OCI-LY7 (cell line): ENCODE measurements at regions not wholly inside any gene's neighbourhood (a gene's known extent, or its start where the extent isn't known, plus 50 kb on each side); places are given as distances from the start of the nearest gene placed in this dataset.

Experiments used
- BruUV-seq: library from RNA; stranded (reverse); fragments of 400-500 nt; replicated peaks from 2 replicates; lab custom pipeline; 2021; lab: Mats Ljungman, UMichigan
- CTCF ChIA-PET: fragments of 300-600 bp; sonication (Branson Sonifier 250); formaldehyde crosslinking; loops from one replicate; lab custom pipeline; 2022; ENCODE audit warnings: antibody characterized with exemption; ENCODE audit not compliant: unreplicated experiment; lab: Charles Lee
- POLR2A ChIA-PET: fragments of 300-600 bp; sonication (Branson Sonifier 250); formaldehyde crosslinking; loops from one replicate; lab custom pipeline; 2022; ENCODE audit warnings: antibody characterized with exemption; lab: Charles Lee
- DNase-seq: peaks from one replicate; pipeline ENCODE4 v3.0.0-alpha.2; 2015; ENCODE audit warnings: low spot score
- H2AFZ ChIP-seq: fragments of 200-600 bp; sonication (generic), shearing (Covaris generic); 2 replicates; pipeline ENCODE4 v1.6.1; 2014; ENCODE audit warnings: mild to moderate bottlenecking, antibody characterized with exemption, low read length, moderate library complexity
- H3K27ac ChIP-seq: fragments of 200-600 bp; sonication (generic); 2 replicates; pipeline ENCODE4 v1.5.1; 2014; ENCODE audit warnings: mixed run types, low read depth, mild to moderate bottlenecking, moderate library complexity, low read length, inconsistent platforms; ENCODE audit not compliant: poor library complexity, severe bottlenecking
- H3K36me3 ChIP-seq: fragments of 200-600 bp; sonication (generic); 2 replicates; pipeline ENCODE4 v1.6.1; 2014; ENCODE audit warnings: mild to moderate bottlenecking, antibody characterized with exemption, low read length, moderate library complexity, mixed read lengths; ENCODE audit not compliant: insufficient read depth
- H3K4me1 ChIP-seq: fragments of 200-600 bp; sonication (generic); 2 replicates; pipeline ENCODE4 v1.5.1; 2014; ENCODE audit warnings: mild to moderate bottlenecking, low read length; ENCODE audit not compliant: insufficient read depth, poor library complexity, severe bottlenecking
- H3K4me2 ChIP-seq: fragments of 200-600 bp; sonication (generic); 2 replicates; pipeline ENCODE4 v1.6.1; 2014; ENCODE audit warnings: mild to moderate bottlenecking, low read length
- H3K4me3 ChIP-seq: fragments of 200-600 bp; sonication (generic); 2 replicates; pipeline ENCODE4 v1.5.1; 2014; ENCODE audit warnings: mild to moderate bottlenecking, low read depth, low read length; ENCODE audit not compliant: poor library complexity, severe bottlenecking
- H3K79me2 ChIP-seq: fragments of 200-600 bp; sonication (generic); 2 replicates; pipeline ENCODE4 v1.6.1; 2016; ENCODE audit warnings: low read depth, mild to moderate bottlenecking, low read length, moderate library complexity, mixed read lengths; ENCODE audit not compliant: insufficient read depth
- H3K9me2 ChIP-seq: fragments of 200-600 bp; sonication (generic); 2 replicates; pipeline ENCODE4 v1.6.1; 2016; ENCODE audit warnings: mild to moderate bottlenecking, low read length, mixed read lengths; ENCODE audit not compliant: insufficient read depth
- H3K9me3 ChIP-seq: fragments of 200-600 bp; sonication (generic); 2 replicates; pipeline ENCODE4 v1.6.1; 2014; ENCODE audit warnings: mild to moderate bottlenecking, mixed run types, low read length, mixed read lengths
- H4K20me1 ChIP-seq: fragments of 200-600 bp; sonication (generic); 2 replicates; pipeline ENCODE4 v1.6.1; 2014; ENCODE audit warnings: mild to moderate bottlenecking, antibody characterized with exemption, low read length, moderate library complexity, mixed read lengths; ENCODE audit not compliant: insufficient read depth
- EZH2phosphoT487 ChIP-seq: fragments of 200-600 bp; sonication (generic); IDR thresholded peaks from 2 replicates; pipeline ENCODE4 v1.6.1; 2018; ENCODE audit warnings: low read depth, borderline replicate concordance, mild to moderate bottlenecking, mixed run types, antibody characterized with exemption, low read length, moderate library complexity, mixed read lengths
- intact Hi-C: fragments of 100-400 bp; cut with micrococcal nuclease; formaldehyde crosslinking; loops from one replicate; pipeline ENCODE4 v1.10.0; 2022; ENCODE audit not compliant: unreplicated experiment
- TF ChIP-seq, protein P1 (sequence below): fragments of 200-600 bp; sonication (generic); conservative IDR thresholded peaks from 2 replicates; pipeline ENCODE4 v1.5.1; 2014; ENCODE audit warnings: mild to moderate bottlenecking, antibody characterized with exemption, low read length, moderate library complexity, mixed read lengths

DNA sequence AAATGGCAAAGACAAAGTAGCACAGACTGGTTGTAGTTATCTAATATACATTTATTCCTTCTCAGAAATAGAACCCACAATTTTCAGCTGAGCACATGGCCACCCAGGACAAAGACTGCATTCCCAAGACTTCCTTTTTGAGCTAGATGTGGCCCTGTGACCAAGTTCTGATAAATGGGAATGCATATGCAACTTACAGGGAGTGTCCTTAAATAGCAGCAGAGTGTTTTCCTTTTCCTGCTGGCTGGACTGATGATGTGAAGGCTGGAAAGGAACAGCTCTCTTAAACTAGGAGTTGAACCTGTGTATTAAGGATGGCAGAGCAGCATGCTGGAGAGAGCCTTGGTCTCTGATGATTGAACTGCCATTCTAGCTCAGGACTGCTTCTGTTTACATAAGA lies 74.7 kb upstream of the TNPO1 start:
- H3K27ac ChIP-seq, result no peak overlapping the region
- H3K9me2 ChIP-seq, result no peaks in the 10 kb centered on the region
- no peaks in the 10 kb centered on the region for H3K9me3 ChIP-seq
- POLR2A ChIA-PET, result interaction anchor here (0.6 kb wide), 1 partner anchor 36 kb away, joined by 3 read pairs; no protein-coding TSS in a partner anchor
- no peaks in the 10 kb centered on the region for H3K4me1 ChIP-seq
- no peak overlapping the region for H2AFZ ChIP-seq
- CTCF ChIA-PET, result no interaction called here
- intact Hi-C loops, result no loop called here
- TF ChIP-seq, protein P1, sequence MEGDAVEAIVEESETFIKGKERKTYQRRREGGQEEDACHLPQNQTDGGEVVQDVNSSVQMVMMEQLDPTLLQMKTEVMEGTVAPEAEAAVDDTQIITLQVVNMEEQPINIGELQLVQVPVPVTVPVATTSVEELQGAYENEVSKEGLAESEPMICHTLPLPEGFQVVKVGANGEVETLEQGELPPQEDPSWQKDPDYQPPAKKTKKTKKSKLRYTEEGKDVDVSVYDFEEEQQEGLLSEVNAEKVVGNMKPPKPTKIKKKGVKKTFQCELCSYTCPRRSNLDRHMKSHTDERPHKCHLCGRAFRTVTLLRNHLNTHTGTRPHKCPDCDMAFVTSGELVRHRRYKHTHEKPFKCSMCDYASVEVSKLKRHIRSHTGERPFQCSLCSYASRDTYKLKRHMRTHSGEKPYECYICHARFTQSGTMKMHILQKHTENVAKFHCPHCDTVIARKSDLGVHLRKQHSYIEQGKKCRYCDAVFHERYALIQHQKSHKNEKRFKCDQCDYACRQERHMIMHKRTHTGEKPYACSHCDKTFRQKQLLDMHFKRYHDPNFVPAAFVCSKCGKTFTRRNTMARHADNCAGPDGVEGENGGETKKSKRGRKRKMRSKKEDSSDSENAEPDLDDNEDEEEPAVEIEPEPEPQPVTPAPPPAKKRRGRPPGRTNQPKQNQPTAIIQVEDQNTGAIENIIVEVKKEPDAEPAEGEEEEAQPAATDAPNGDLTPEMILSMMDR, result no peak
- no peak for TF ChIP-seq EZH2phosphoT487
- H3K36me3 ChIP-seq, result no peaks in the 10 kb centered on the region
- no peak for DNase-seq
- no peak overlapping the region for H3K4me3 ChIP-seq
- no peak overlapping the region for H3K4me2 ChIP-seq
- H3K79me2 ChIP-seq, result no peaks in the 10 kb centered on the region
- no peaks in the 10 kb centered on the region for H4K20me1 ChIP-seq
- no TSS peak for BruUV-seq

GRCh38 chr5:72733810-72734209 lies 82.7 kb upstream of the TNPO1 start:
- Histone ChIP-seq H4K20me1 (no peaks in the 10 kb centered on the region), H3K9me2 (no peaks in the 10 kb centered on the region), H3K4me3 (no peak overlapping the region), H3K4me1 (no peaks in the 10 kb centered on the region), H3K36me3 (no peaks in the 10 kb centered on the region), H3K4me2 (no peak overlapping the region), H2AFZ (no peak overlapping the region), H3K9me3 (no peaks in the 10 kb centered on the region), H3K27ac (no peak overlapping the region), H3K79me2 (no peaks in the 10 kb centered on the region)
- no peak for TF ChIP-seq EZH2phosphoT487
- TF ChIP-seq, protein P1, result no peak
- DNase-seq, result no peak
- BruUV-seq, result no TSS peak
- ChIA-PET POLR2A (no interaction called here), CTCF (no interaction called here)
- intact Hi-C loops, result no loop called here

- Histone ChIP-seq H3K27ac (no peak overlapping the region), H3K36me3 (no peaks in the 10 kb centered on the region), H2AFZ (no peak overlapping the region), H3K4me2 (no peak overlapping the region), H4K20me1 (no peaks in the 10 kb centered on the region), H3K4me1 (no peaks in the 10 kb centered on the region), H3K9me3 (no peaks in the 10 kb centered on the region), H3K79me2 (no peaks in the 10 kb centered on the region), H3K9me2 (no peaks in the 10 kb centered on the region), H3K4me3 (no peak overlapping the region)
- no peak for TF ChIP-seq EZH2phosphoT487
- TF ChIP-seq, protein P1, result no peak
- intact Hi-C loops, result no loop called here
- no peak for DNase-seq
- POLR2A ChIA-PET, result interaction anchor here (0.7 to 0.8 kb wide), 3 partner anchors 12 to 1328 kb away, joined by 3 to 4 read pairs (median 3); no protein-coding TSS in a partner anchor
- CTCF ChIA-PET, result no interaction called here
- BruUV-seq, result no TSS peak
Measured at GRCh38 chr5:72723581-72723980, 92.9 kb upstream of the TNPO1 start.
